Small intestine (tissue), 7 donors: ENCODE measurements at regions not wholly inside any gene's neighbourhood (a gene's known extent, or its start where the extent isn't known, plus 50 kb on each side); places are given as distances from the start of the nearest gene placed in this dataset.
"Not testable (repeated sequence)": the region's sequence is repeated elsewhere in the genome, so short reads cannot be mapped to it uniquely, and the experiment has no call there.

Experiments
- DNase-seq, 2 donors: peaks; one replicate each; pipeline versions ENCODE4 v3.0.0 to v3.0.0-alpha.2; 2013
- FAIRE-seq: peaks from 2 replicates; lab custom pipeline; 2012; peaks lifted over from hg19 to GRCh38; lab: Jason Lieb, UNC
- H3K27ac ChIP-seq, 3 donors: one replicate each; pipeline ENCODE4 v1.5.1; 2013; ENCODE audit warnings: low read length in 2 of 3, mild to moderate bottlenecking in 2 of 3, control low read depth in 1 of 3, inconsistent platforms in 1 of 3, low read depth in 1 of 3, moderate library complexity in 1 of 3
- H3K27me3 ChIP-seq, 3 donors: one replicate each; pipeline ENCODE4 v1.6.1; 2013; ENCODE audit warnings: low read length in 3 of 3, inconsistent platforms in 1 of 3; ENCODE audit not compliant: control insufficient read depth in 3 of 3, insufficient read depth in 3 of 3
- H3K36me3 ChIP-seq, 3 donors: one replicate each; pipeline ENCODE4 v1.6.1; 2013; ENCODE audit warnings: low read length in 3 of 3, inconsistent platforms in 1 of 3, low read depth in 1 of 3, mild to moderate bottlenecking in 1 of 3, moderate library complexity in 1 of 3; ENCODE audit not compliant: control insufficient read depth in 3 of 3, insufficient read depth in 2 of 3
- H3K4me1 ChIP-seq, 3 donors: one replicate each; pipeline ENCODE4 v1.6.1; 2013; ENCODE audit warnings: low read length in 2 of 3, inconsistent platforms in 1 of 3, low read depth in 1 of 3, mild to moderate bottlenecking in 1 of 3, moderate library complexity in 1 of 3; ENCODE audit not compliant: control insufficient read depth in 3 of 3, insufficient read depth in 2 of 3
- H3K4me3 ChIP-seq, 3 donors: one replicate each; pipeline ENCODE4 v1.5.1; 2013; ENCODE audit warnings: low read length in 3 of 3, control low read depth in 1 of 3, inconsistent platforms in 1 of 3, low read depth in 1 of 3, mild to moderate bottlenecking in 1 of 3, moderate library complexity in 1 of 3
- H3K9me3 ChIP-seq, 2 donors: one replicate each; pipeline ENCODE4 v1.6.1; 2013; ENCODE audit warnings: low read depth in 1 of 2, low read length in 1 of 2; ENCODE audit not compliant: control insufficient read depth in 2 of 2, insufficient read depth in 1 of 2
- WGBS, 3 donors: extraction: QIAGEN DNeasy Blood & Tissue Kit; methylation state at CpG; one replicate each; pipeline ENCODE4 v1.1.7; 2013; 5-methylcytosine and 5-hydroxymethylcytosine counted together
- donor health status: healthy with polysubstance abuse.
- donor health status: control.
- donor health status: control.
- donor health status: Bipolar disorder and iron deficiency.
- donor health status: healthy.

- H3K27ac ChIP-seq: no peak overlapping the region
These were observed 86.2 kb upstream of the SH3BP4 start for GRCh38 chr2:234865586-234865985.

GRCh38 chr2:234865040-234865439 is 86.8 kb upstream of the SH3BP4 start:
- Histone ChIP-seq H3K27me3 (no peaks in the 10 kb centered on the region), H3K4me1 (peaks cover 3 to 5% (median 3%) of the 10 kb centered on the region in 3 donors), H3K9me3 (no peaks in the 10 kb centered on the region), H3K27ac (no peak overlapping the region), H3K36me3 (no peaks in the 10 kb centered on the region), H3K4me3 (no peak overlapping the region)
- DNase-seq (no peak), FAIRE-seq (no peak)
- 86 to 90% (median 88%) methylated on average over 5 of the region's 5 CpGs for WGBS, 3 donors

More at GRCh38 chr2:234865586-234865985, 86.2 kb upstream of the SH3BP4 start:
- no peaks in the 10 kb centered on the region for H3K27me3 ChIP-seq
- H3K4me1 ChIP-seq: peaks cover 3 to 5% (median 3%) of the 10 kb centered on the region in 3 donors
- no peaks in the 10 kb centered on the region for H3K36me3 ChIP-seq
- WGBS, 3 donors: 88 to 96% (median 89%) methylated on average over 2 of the region's 2 CpGs
- FAIRE-seq (no peak), DNase-seq (no peak)
- H3K9me3 ChIP-seq: no peaks in the 10 kb centered on the region
- no peak overlapping the region for H3K4me3 ChIP-seq

GRCh38 chr2:234864506-234864905 is 87.3 kb upstream of the SH3BP4 start:
- WGBS, 3 donors: 77 to 90% (median 82%) methylated on average over 5 of the region's 5 CpGs
- no peak for FAIRE-seq
- Histone ChIP-seq H3K4me1 (peaks cover 3 to 5% (median 3%) of the 10 kb centered on the region in 3 donors), H3K27me3 (no peaks in the 10 kb centered on the region), H3K4me3 (no peak overlapping the region), H3K27ac (no peak overlapping the region), H3K36me3 (no peaks in the 10 kb centered on the region), H3K9me3 (no peaks in the 10 kb centered on the region)
- no peak for DNase-seq

GRCh38 chr2:234863043-234863934 is 88.5 kb upstream of the SH3BP4 start:
- Histone ChIP-seq H3K27me3 (no peaks in the 10 kb centered on the region), H3K9me3 (no peaks in the 10 kb centered on the region), H3K27ac (peak overlapping the region in 2 of 3 donors; percentile 16 to 21), H3K4me1 (peaks cover 3 to 5% (median 3%) of the 10 kb centered on the region in 3 donors), H3K36me3 (no peaks in the 10 kb centered on the region), H3K4me3 (no peak overlapping the region)
- peak; percentile 56 to 82 for DNase-seq
- 54 to 64% (median 62%) methylated on average over 17 of the region's 17 CpGs for WGBS, 3 donors
- FAIRE-seq: no peak

- Histone ChIP-seq H3K9me3 (no peaks in the 10 kb centered on the region), H3K4me3 (no peak overlapping the region), H3K27ac (peak overlapping the region in 1 of 3 donors; percentile 57), H3K27me3 (no peaks in the 10 kb centered on the region), H3K36me3 (no peaks in the 10 kb centered on the region), H3K4me1 (peaks cover 3 to 5% (median 3%) of the 10 kb centered on the region in 3 donors)
- DNase-seq (no peak), FAIRE-seq (no peak)
- WGBS, 3 donors: 72 to 84% (median 76%) methylated on average over 12 of the region's 12 CpGs
These were observed 89.7 kb upstream of the SH3BP4 start for GRCh38 chr2:234861841-234862735.

DNA sequence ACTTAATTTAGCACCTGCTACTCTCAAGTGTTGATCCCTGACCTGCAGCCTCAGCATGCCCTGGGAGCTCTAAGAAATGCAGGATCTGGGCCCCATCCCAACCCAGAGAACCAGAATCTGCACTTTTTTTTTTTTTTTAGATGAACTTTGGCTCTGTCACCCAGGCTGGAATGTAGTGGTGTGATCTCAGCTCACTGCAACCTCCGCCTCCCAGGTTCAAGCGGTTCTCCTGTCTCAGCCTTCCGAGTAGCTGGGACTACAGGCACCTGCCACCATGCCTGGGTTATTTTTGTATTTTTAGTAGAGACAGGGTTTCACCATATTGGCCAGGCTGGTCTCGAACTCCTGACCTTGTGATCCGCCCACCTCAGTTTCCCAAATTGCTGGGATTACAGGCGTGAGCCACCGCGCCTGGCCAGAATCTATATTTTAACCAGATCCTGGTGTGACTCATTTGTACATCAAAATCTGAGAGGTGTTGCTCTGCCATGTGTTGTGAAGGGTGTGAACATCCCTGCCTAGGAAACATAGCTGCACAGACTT is 92.4 kb upstream of the SH3BP4 start:
- H3K9me3 ChIP-seq, H3K4me3 ChIP-seq, H3K36me3 ChIP-seq, H3K27me3 ChIP-seq, H3K4me1 ChIP-seq, H3K27ac ChIP-seq, FAIRE-seq: not testable (repeated sequence)
- 69 to 96% (median 80%) methylated on average over 8 of the region's 8 CpGs for WGBS, 3 donors
- peak in 1 of 2 donors; percentile 39 for DNase-seq

GRCh38 chr2:234858790-234859329 is 93.0 kb upstream of the SH3BP4 start:
- no peak for FAIRE-seq
- Histone ChIP-seq H3K27ac (no peak overlapping the region), H3K27me3 (no peaks in the 10 kb centered on the region), H3K4me3 (no peak overlapping the region), H3K36me3 (no peaks in the 10 kb centered on the region), H3K9me3 (peaks cover 0 to 9% of the 10 kb centered on the region in 2 donors), H3K4me1 (peaks cover 0 to 5% (median 3%) of the 10 kb centered on the region in 3 donors)
- WGBS, 3 donors: 71 to 82% (median 75%) methylated on average over 6 of the region's 6 CpGs
- DNase-seq: no peak

- no peaks in the 10 kb centered on the region for H3K27me3 ChIP-seq
- H3K9me3 ChIP-seq: peaks cover 0 to 9% of the 10 kb centered on the region in 2 donors
- H3K27ac ChIP-seq: no peak overlapping the region
- no peaks in the 10 kb centered on the region for H3K4me1 ChIP-seq
- no peak overlapping the region for H3K4me3 ChIP-seq
- DNase-seq (no peak), FAIRE-seq (no peak)
- WGBS, 3 donors: 76 to 86% (median 81%) methylated on average over 7 of the region's 7 CpGs
- no peaks in the 10 kb centered on the region for H3K36me3 ChIP-seq
These were observed 93.7 kb upstream of the SH3BP4 start for GRCh38 chr2:234858145-234858544.
